ENCODE measurements at regions not wholly inside any gene's neighbourhood (a gene's known extent, or its start where the extent isn't known, plus 50 kb on each side); places are given as distances from the start of the nearest gene placed in this dataset.

- Histone ChIP-seq H3K9me3 (ENCODE audit: low read depth, low read length, poor library complexity, severe bottlenecking) (no peaks in the 10 kb centered on the region), H3K36me3 (ENCODE audit: insufficient read depth, low read length, poor library complexity, severe bottlenecking) (no peaks in the 10 kb centered on the region), H3K27ac (ENCODE audit: low read depth, low read length, poor library complexity, severe bottlenecking) (no peak overlapping the region), H3K27me3 (replicated peaks; ENCODE audit: insufficient read depth, low read depth, low read length, poor library complexity) (no peaks in the 10 kb centered on the region), H3K4me1 (ENCODE audit: insufficient read depth, low read length, poor library complexity, severe bottlenecking) (no peaks in the 10 kb centered on the region), H3K4me3 (ENCODE audit: low read depth, low read length, poor library complexity, severe bottlenecking) (no peak overlapping the region)
- no TSS peak for BruUV-seq (replicated peaks)
- intact Hi-C loops (cut with micrococcal nuclease; ENCODE audit: unreplicated experiment): no loop called here
- no peak for DNase-seq (ENCODE audit: low spot score)
- no peak for TF ChIP-seq CTCF (conservative IDR thresholded peaks at IDR 0.05; ENCODE audit: low read depth, low read length)
- no peak for TF ChIP-seq EZH2 (IDR thresholded peaks at IDR 0.05; ENCODE audit: borderline replicate concordance, low read depth, low read length, poor library complexity, severe bottlenecking)
- ChIA-PET POLR2A (ENCODE audit: low non-redundant PET) (no interaction called here), CTCF (no interaction called here)
These were observed 748.2 kb upstream of the ACVR2A start for GRCh38 chr2:147096671-147097070.

DNA sequence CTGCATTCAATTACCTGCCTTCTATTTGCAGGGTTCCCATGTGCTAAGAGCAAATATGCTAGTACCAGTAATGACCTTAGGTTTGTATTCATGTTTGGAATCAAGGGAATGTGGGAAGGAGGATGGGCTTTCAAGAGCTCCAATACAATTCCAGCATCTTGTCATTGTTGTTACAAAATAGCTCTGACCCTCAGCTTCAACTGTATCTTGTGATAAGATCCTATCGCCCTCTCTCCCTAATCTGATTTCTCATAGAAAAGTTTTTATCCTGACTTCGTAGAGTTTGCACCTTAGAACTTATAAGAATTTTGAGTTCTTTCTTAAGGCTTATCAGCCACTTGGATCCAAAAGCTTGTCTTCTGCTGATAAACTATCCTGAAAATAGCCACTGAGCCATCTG, 749.5 kb upstream of the ACVR2A start:
- no peaks in the 10 kb centered on the region for H3K27me3 ChIP-seq (replicated peaks; ENCODE audit: insufficient read depth, low read depth, low read length, poor library complexity)
- no peaks in the 10 kb centered on the region for H3K9me3 ChIP-seq (ENCODE audit: low read depth, low read length, poor library complexity, severe bottlenecking)
- no peaks in the 10 kb centered on the region for H3K4me1 ChIP-seq (ENCODE audit: insufficient read depth, low read length, poor library complexity, severe bottlenecking)
- no peak overlapping the region for H3K27ac ChIP-seq (ENCODE audit: low read depth, low read length, poor library complexity, severe bottlenecking)
- CTCF ChIA-PET: no interaction called here
- intact Hi-C loops (cut with micrococcal nuclease; ENCODE audit: unreplicated experiment): no loop called here
- no peaks in the 10 kb centered on the region for H3K36me3 ChIP-seq (ENCODE audit: insufficient read depth, low read length, poor library complexity, severe bottlenecking)
- BruUV-seq (replicated peaks): no TSS peak
- POLR2A ChIA-PET (ENCODE audit: low non-redundant PET): no interaction called here
- TF ChIP-seq EZH2 (IDR thresholded peaks at IDR 0.05; ENCODE audit: borderline replicate concordance, low read depth, low read length, poor library complexity, severe bottlenecking) (no peak), CTCF (conservative IDR thresholded peaks at IDR 0.05; ENCODE audit: low read depth, low read length) (no peak)
- H3K4me3 ChIP-seq (ENCODE audit: low read depth, low read length, poor library complexity, severe bottlenecking): no peak overlapping the region
- no peak for DNase-seq (ENCODE audit: low spot score)

DNA sequence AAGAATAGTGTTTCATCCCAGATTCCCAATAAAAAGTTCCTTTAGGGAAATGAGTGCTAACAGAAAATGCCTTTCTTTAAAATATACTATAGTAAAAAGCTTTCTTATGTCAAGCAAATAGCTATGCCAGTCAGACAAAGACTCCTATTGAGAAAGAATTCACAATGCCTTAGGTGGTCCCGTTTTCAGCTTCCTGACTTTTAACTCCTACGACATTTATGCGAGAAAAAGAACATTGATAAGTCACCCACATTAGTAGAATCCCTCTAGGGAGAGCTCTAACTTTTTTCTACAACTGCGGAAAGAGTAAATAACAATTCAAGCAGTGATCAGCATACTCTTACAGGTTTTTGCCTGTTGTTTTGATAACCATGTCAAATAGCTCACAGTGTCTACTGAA, 750.8 kb upstream of the ACVR2A start:
- BruUV-seq (replicated peaks): no TSS peak
- no peaks in the 10 kb centered on the region for H3K4me1 ChIP-seq (ENCODE audit: insufficient read depth, low read length, poor library complexity, severe bottlenecking)
- POLR2A ChIA-PET (ENCODE audit: low non-redundant PET): no interaction called here
- intact Hi-C loops (cut with micrococcal nuclease; ENCODE audit: unreplicated experiment): no loop called here
- H3K36me3 ChIP-seq (ENCODE audit: insufficient read depth, low read length, poor library complexity, severe bottlenecking): no peaks in the 10 kb centered on the region
- TF ChIP-seq EZH2 (IDR thresholded peaks at IDR 0.05; ENCODE audit: borderline replicate concordance, low read depth, low read length, poor library complexity, severe bottlenecking): no peak
- no peak for TF ChIP-seq CTCF (conservative IDR thresholded peaks at IDR 0.05; ENCODE audit: low read depth, low read length)
- no peak overlapping the region for H3K27ac ChIP-seq (ENCODE audit: low read depth, low read length, poor library complexity, severe bottlenecking)
- CTCF ChIA-PET: interaction anchor here (1.0 kb wide), 1 partner anchor 11 kb away, joined by 5 read pairs; no protein-coding TSS in a partner anchor
- no peaks in the 10 kb centered on the region for H3K27me3 ChIP-seq (replicated peaks; ENCODE audit: insufficient read depth, low read depth, low read length, poor library complexity)
- H3K4me3 ChIP-seq (ENCODE audit: low read depth, low read length, poor library complexity, severe bottlenecking): no peak overlapping the region
- DNase-seq (ENCODE audit: low spot score): peak; percentile 40
- H3K9me3 ChIP-seq (ENCODE audit: low read depth, low read length, poor library complexity, severe bottlenecking): no peaks in the 10 kb centered on the region
